OCI-LY3 (cell line): ENCODE measurements at regions not wholly inside any gene's neighbourhood (a gene's known extent, or its start where the extent isn't known, plus 50 kb on each side); places are given as distances from the start of the nearest gene placed in this dataset.

Experiments
- H2AFZ ChIP-seq: fragments of 200-600, 300-600 bp; shearing (Covaris generic); 2 replicates; pipeline ENCODE4 v1.6.0; 2014; ENCODE audit warnings: antibody characterized with exemption, low read depth, low read length
- H3K27ac ChIP-seq: fragments of 200-600, 300-600 bp; sonication (generic); 2 replicates; pipeline ENCODE4 v1.5.1; 2014; ENCODE audit warnings: mild to moderate bottlenecking, low read length, moderate library complexity, mixed read lengths
- H3K27me3 ChIP-seq: fragments of 200-600, 300-600 bp; sonication (generic); 2 replicates; pipeline ENCODE4 v1.6.1; 2014; ENCODE audit warnings: low read depth, low read length, mixed read lengths
- H3K36me3 ChIP-seq: fragments of 200-600, 300-600 bp; sonication (generic); replicated peaks from 2 replicates; pipeline ENCODE3; 2014; ENCODE audit warnings: low read depth, low read length, mixed read lengths
- H3K4me1 ChIP-seq: fragments of 300-600, 200-600 bp; sonication (generic); 2 replicates; pipeline ENCODE4 v1.6.1; 2014; ENCODE audit warnings: low read length, mixed read lengths
- H3K4me2 ChIP-seq: fragments of 200-600, 300-600 bp; sonication (generic); 2 replicates; pipeline ENCODE4 v1.6.1; 2014; ENCODE audit warnings: low read length, mixed read lengths
- H3K4me3 ChIP-seq: fragments of 300-600, 200-600 bp; sonication (generic); 2 replicates; pipeline ENCODE4 v1.5.1; 2014; ENCODE audit warnings: antibody characterized with exemption, mild to moderate bottlenecking, low read length, moderate library complexity
- H3K79me2 ChIP-seq: fragments of 300-600, 200-600 bp; shearing (Covaris generic); 2 replicates; pipeline ENCODE4 v1.6.1; 2014; ENCODE audit warnings: mild to moderate bottlenecking, low read length, mixed read lengths
- H3K9ac ChIP-seq: fragments of 300-600, 200-600 bp; shearing (Covaris generic); 2 replicates; pipeline ENCODE4 v1.6.0; 2014; ENCODE audit warnings: mild to moderate bottlenecking, low read length, moderate library complexity
- H3K9me3 ChIP-seq: fragments of 200-600, 300-600 bp; shearing (Covaris generic); 2 replicates; pipeline ENCODE4 v1.6.1; 2014; ENCODE audit warnings: low read length, mixed read lengths; ENCODE audit not compliant: insufficient read depth
- H4K20me1 ChIP-seq: fragments of 200-600, 300-600 bp; sonication (generic); 2 replicates; pipeline ENCODE4 v1.6.1; 2016; ENCODE audit warnings: low read length, mixed read lengths; ENCODE audit not compliant: insufficient read depth
- CTCF ChIP-seq: fragments of 200-600, 300-600 bp; sonication (generic); IDR thresholded peaks from 2 replicates; pipeline ENCODE4 v1.5.1; 2014; ENCODE audit warnings: antibody characterized with exemption, low read length, low read depth
- EZH2phosphoT487 ChIP-seq: fragments of 200-600 bp; shearing (Covaris generic); IDR thresholded peaks from 2 replicates; pipeline ENCODE4 v1.6.1; 2018; ENCODE audit warnings: antibody characterized with exemption, mixed run types, low read depth

- no peak overlapping the region for H2AFZ ChIP-seq
- no peak overlapping the region for H3K4me2 ChIP-seq
- H3K27ac ChIP-seq = no peak overlapping the region
- no peaks in the 10 kb centered on the region for H3K9me3 ChIP-seq
- no peak for TF ChIP-seq CTCF
- no peak for TF ChIP-seq EZH2phosphoT487
- H3K4me3 ChIP-seq = no peak overlapping the region
- H3K27me3 ChIP-seq = no peaks in the 10 kb centered on the region
- no peaks in the 10 kb centered on the region for H3K36me3 ChIP-seq
- no peaks in the 10 kb centered on the region for H4K20me1 ChIP-seq
- no peaks in the 10 kb centered on the region for H3K79me2 ChIP-seq
- no peaks in the 10 kb centered on the region for H3K4me1 ChIP-seq
- no peak overlapping the region for H3K9ac ChIP-seq
Measured at GRCh38 chr13:22196777-22197176, 525.9 kb downstream of the FGF9 start.

GRCh38 chr13:22198001-22198400 is 527.1 kb downstream of the FGF9 start:
- TF ChIP-seq CTCF = no peak
- no peak for TF ChIP-seq EZH2phosphoT487
- Histone ChIP-seq H3K4me3 (no peak overlapping the region), H3K9me3 (no peaks in the 10 kb centered on the region), H3K27ac (no peak overlapping the region), H3K9ac (no peak overlapping the region), H3K79me2 (no peaks in the 10 kb centered on the region), H4K20me1 (no peaks in the 10 kb centered on the region), H3K36me3 (no peaks in the 10 kb centered on the region), H3K27me3 (no peaks in the 10 kb centered on the region), H3K4me2 (no peak overlapping the region), H3K4me1 (no peaks in the 10 kb centered on the region), H2AFZ (no peak overlapping the region)

- Histone ChIP-seq H3K36me3 (no peaks in the 10 kb centered on the region), H3K79me2 (no peaks in the 10 kb centered on the region), H3K9ac (no peak overlapping the region), H2AFZ (no peak overlapping the region), H3K4me3 (no peak overlapping the region), H3K27ac (no peak overlapping the region), H3K9me3 (no peaks in the 10 kb centered on the region), H3K4me1 (no peaks in the 10 kb centered on the region), H4K20me1 (no peaks in the 10 kb centered on the region), H3K27me3 (no peaks in the 10 kb centered on the region), H3K4me2 (no peak overlapping the region)
- no peak for TF ChIP-seq EZH2phosphoT487
- TF ChIP-seq CTCF = no peak
Measured at GRCh38 chr13:22198641-22199217, 527.9 kb downstream of the FGF9 start.

GRCh38 chr13:22200440-22200839 is 529.6 kb downstream of the FGF9 start:
- no peak overlapping the region for H3K9ac ChIP-seq
- no peak overlapping the region for H2AFZ ChIP-seq
- no peak overlapping the region for H3K4me2 ChIP-seq
- H4K20me1 ChIP-seq = no peaks in the 10 kb centered on the region
- H3K27ac ChIP-seq = no peak overlapping the region
- H3K4me3 ChIP-seq = no peak overlapping the region
- H3K79me2 ChIP-seq = no peaks in the 10 kb centered on the region
- no peaks in the 10 kb centered on the region for H3K36me3 ChIP-seq
- no peaks in the 10 kb centered on the region for H3K9me3 ChIP-seq
- no peak for TF ChIP-seq EZH2phosphoT487
- no peak for TF ChIP-seq CTCF
- no peaks in the 10 kb centered on the region for H3K4me1 ChIP-seq
- H3K27me3 ChIP-seq = no peaks in the 10 kb centered on the region
